ENCODE measurements at regions not wholly inside any gene's neighbourhood (a gene's known extent, or its start where the extent isn't known, plus 50 kb on each side); places are given as distances from the start of the nearest gene placed in this dataset.

DNA sequence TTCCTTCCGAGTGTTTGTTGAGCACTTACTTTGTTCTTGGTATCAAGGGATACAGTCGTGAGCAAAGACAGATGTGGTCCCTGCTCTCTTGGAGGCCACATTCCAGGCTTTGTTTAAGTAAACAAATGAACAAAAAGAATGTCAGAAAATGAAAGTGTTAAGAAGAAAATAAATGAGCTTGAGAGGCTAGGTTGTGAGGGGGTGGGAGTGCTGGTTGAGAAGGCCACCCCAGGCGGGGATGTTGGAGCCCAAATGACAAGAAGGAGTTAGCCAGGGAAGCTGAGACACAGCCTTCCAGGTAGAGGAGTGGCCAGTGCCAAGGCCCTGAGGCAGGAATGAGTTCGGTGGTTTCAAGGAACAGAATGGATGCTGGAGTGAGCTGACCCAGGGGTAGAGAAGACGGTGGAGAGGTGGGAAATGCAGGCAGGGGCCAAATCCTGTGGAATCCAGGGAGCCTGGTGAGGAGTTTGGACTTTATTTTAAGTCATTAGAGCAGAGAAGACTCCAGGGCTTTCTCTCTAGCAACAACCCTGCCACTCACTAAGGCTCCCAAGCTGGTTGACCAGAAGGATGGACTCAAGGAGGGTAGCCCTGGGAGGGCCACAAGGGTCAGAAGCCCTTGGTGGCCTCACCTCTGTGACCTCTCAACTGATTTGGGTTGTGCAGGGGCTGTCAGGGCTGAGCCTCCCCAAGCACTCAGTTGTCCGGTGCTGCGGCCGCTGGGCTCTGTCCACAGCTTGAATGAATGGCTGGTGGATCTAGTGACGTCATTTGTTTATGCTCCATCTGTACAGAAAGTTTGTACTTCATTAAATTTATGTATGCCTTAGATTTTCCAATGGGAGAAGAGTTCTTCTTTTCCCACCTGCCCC is 66.0 kb upstream of the STX16 start:
- Histone ChIP-seq H3K27me3 (ENCODE audit: control insufficient read depth, insufficient read depth, low read length) (no peaks in the 10 kb centered on the region), H3K9me3 (ENCODE audit: control insufficient read depth, insufficient read depth, low read length) (peaks cover 12% of the 10 kb centered on the region), H3K4me3 (ENCODE audit: low read depth, low read length) (no peak overlapping the region), H3K27ac (ENCODE audit: low read depth, low read length) (no peak overlapping the region)
- ChIA-PET POLR2A (interaction anchor here (1.0 to 1.2 kb wide), 3 partner anchors 13 to 66 kb away, joined by 3 to 4 read pairs (median 4); partner anchors contain the start of gene STX16), CTCF (interaction anchor here (1.1 to 1.5 kb wide), 2 partner anchors 63 to 66 kb away, joined by 3 read pairs; partner anchors contain the start of gene STX16)
- DNase-seq (ENCODE audit: low read depth, low spot score) = peak; percentile 34
- TF ChIP-seq, protein P1, sequence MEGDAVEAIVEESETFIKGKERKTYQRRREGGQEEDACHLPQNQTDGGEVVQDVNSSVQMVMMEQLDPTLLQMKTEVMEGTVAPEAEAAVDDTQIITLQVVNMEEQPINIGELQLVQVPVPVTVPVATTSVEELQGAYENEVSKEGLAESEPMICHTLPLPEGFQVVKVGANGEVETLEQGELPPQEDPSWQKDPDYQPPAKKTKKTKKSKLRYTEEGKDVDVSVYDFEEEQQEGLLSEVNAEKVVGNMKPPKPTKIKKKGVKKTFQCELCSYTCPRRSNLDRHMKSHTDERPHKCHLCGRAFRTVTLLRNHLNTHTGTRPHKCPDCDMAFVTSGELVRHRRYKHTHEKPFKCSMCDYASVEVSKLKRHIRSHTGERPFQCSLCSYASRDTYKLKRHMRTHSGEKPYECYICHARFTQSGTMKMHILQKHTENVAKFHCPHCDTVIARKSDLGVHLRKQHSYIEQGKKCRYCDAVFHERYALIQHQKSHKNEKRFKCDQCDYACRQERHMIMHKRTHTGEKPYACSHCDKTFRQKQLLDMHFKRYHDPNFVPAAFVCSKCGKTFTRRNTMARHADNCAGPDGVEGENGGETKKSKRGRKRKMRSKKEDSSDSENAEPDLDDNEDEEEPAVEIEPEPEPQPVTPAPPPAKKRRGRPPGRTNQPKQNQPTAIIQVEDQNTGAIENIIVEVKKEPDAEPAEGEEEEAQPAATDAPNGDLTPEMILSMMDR (IDR thresholded peaks at IDR 0.05; ENCODE audit: low read depth, low read length) = no peak

DNA sequence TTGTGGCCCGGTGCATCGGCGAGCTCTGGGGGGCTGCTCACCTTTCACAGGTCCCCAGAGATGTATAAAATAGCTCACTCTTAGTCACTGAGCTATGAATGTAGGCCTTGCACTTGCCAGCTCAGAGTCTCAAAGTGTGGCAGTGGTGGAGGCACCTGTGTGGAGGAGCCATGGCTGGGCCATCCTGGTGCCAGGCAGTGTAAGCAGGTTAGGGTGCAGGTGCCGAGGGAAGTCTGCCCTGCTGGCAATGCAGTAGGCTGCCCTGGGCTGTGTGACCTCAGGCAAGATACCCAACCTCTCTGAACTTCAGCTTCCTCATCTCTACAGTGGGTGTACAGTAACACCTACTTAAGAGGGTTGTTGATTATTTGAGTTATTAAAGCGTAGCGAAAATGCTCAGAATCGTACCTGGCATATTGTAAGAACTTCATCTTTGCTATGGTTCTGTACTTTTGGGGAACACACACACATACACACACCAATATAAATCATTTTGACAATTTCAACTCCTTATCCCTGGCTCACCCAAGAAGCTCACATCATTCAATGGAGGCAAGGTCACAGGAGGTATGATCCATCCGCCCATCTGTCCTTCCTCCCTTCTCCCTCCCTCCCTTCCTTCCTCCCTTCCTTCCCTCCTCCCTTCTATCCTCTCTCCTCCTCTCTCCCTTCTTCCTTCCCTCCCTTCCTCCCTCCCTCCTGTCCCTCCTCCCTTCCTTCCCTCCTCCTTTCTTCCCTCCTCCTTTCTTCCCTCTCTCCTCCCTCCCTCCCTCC is 66.8 kb upstream of the STX16 start:
- H3K27me3 ChIP-seq (ENCODE audit: control insufficient read depth, insufficient read depth, low read length) = no peaks in the 10 kb centered on the region
- no peak for DNase-seq (ENCODE audit: low read depth, low spot score)
- H3K9me3 ChIP-seq (ENCODE audit: control insufficient read depth, insufficient read depth, low read length) = peaks cover 12% of the 10 kb centered on the region
- H3K4me3 ChIP-seq (ENCODE audit: low read depth, low read length) = no peak overlapping the region
- ChIA-PET POLR2A (interaction anchor here (1.0 to 1.1 kb wide), 2 partner anchors 34 to 40 kb away, joined by 3 read pairs; no protein-coding TSS in a partner anchor), CTCF (no interaction called here)
- TF ChIP-seq, protein P1 (IDR thresholded peaks at IDR 0.05; ENCODE audit: low read depth, low read length) = no peak
- H3K27ac ChIP-seq (ENCODE audit: low read depth, low read length) = no peak overlapping the region

DNA sequence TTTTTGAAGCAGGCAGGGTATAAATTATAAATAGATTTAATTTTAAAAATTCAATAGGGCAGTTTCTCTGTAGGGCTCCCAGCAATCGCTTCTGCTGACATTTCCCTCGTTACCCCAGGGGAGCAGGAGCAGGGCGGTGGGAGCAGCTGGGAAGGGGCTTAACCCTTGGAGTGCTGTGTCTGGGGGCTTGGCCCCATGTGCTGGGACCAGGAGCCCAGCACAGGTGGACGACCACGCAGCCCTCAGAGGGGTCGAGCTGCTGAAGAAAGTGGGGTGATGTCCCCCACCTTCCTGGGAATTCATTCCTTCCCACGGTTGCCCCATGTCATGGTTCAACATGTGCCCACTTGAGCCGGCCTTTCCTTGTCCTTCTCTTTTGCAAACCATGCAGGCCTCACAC is 67.5 kb upstream of the STX16 start:
- H3K4me3 ChIP-seq (ENCODE audit: low read depth, low read length) = no peak overlapping the region
- TF ChIP-seq, protein P1 (IDR thresholded peaks at IDR 0.05; ENCODE audit: low read depth, low read length) = no peak
- POLR2A ChIA-PET = interaction anchor here (1.1 kb wide), 1 partner anchor 41 kb away, joined by 3 read pairs; no protein-coding TSS in a partner anchor
- DNase-seq (ENCODE audit: low read depth, low spot score) = no peak
- peaks cover 12% of the 10 kb centered on the region for H3K9me3 ChIP-seq (ENCODE audit: control insufficient read depth, insufficient read depth, low read length)
- H3K27ac ChIP-seq (ENCODE audit: low read depth, low read length) = no peak overlapping the region
- CTCF ChIA-PET = no interaction called here
- H3K27me3 ChIP-seq (ENCODE audit: control insufficient read depth, insufficient read depth, low read length) = no peaks in the 10 kb centered on the region

DNA sequence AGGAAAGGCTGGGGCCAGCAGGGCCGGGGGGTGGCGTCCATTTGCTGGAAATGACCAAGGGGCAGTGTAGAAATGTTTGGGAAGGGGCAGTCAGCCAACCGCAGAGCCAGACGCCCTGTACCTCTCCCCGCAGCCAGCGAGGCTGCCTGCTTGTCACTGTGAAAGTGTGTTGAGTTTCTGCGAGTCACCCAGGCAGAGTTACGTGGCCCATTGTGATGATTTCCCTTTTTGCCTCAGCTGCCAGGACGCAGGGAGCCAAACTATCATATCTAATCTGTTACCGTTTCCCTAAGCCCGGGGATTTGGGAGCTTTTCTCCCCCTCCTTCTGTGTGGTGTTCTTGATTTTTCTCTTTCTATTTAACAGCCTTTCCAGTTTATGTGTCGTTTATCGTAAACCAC is 67.9 kb upstream of the STX16 start:
- Histone ChIP-seq H3K4me3 (ENCODE audit: low read depth, low read length) (no peak overlapping the region), H3K27me3 (ENCODE audit: control insufficient read depth, insufficient read depth, low read length) (no peaks in the 10 kb centered on the region), H3K27ac (ENCODE audit: low read depth, low read length) (no peak overlapping the region), H3K9me3 (ENCODE audit: control insufficient read depth, insufficient read depth, low read length) (peaks cover 12% of the 10 kb centered on the region)
- CTCF ChIA-PET = no interaction called here
- POLR2A ChIA-PET = interaction anchor here (1.1 kb wide), 1 partner anchor 41 kb away, joined by 3 read pairs; no protein-coding TSS in a partner anchor
- TF ChIP-seq, protein P1 (IDR thresholded peaks at IDR 0.05; ENCODE audit: low read depth, low read length) = no peak
- DNase-seq (ENCODE audit: low read depth, low spot score) = no peak

Data from AG04450 (cell line).